ENCODE measurements at regions not wholly inside any gene's neighbourhood (a gene's known extent, or its start where the extent isn't known, plus 50 kb on each side); places are given as distances from the start of the nearest gene placed in this dataset.

DNA sequence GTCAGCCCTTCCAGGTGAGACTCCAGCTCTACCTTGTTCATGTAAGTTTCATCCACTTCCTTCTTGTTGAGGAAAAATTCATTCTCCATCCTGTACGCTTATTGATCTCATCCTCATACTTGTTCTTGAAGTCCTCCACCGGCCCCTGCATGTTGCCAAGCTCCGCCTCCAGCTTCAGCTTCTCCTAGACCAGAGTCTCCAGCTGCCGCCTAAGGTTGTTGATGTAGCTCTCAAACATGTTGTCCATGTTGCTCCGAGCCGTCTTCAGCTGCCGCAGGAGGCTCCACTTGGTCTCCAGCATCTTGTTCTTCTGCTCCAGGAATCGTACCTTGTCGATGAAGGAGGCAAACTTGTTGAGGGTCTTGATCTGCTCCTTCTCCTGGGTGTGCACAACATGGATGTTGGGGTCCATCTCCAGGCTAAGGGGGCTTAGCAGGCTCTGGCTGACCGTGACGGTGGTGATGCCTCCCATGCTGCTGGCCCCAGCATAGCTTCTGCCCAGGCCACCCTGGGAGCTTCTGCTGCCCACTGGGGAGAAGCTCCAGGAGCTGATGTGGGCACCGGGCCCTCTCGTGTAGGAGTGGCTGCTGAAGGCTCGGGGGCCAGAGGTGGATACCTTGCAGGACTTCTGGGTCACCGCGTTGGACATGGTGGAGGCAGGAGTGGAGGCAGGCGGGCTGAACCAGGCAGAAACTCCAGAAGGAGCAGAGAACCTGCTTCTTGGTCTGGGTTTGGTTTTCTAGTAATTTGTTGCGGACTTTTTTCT is 422.6 kb upstream of the ARPP21 start:
- Histone ChIP-seq H3K27me3 (ENCODE audit: insufficient read depth) (no peaks in the 10 kb centered on the region), H3K79me2 (replicated peaks; ENCODE audit: insufficient read depth) (no peaks in the 10 kb centered on the region), H2AFZ (no peak overlapping the region), H3K4me3 (no peak overlapping the region), H4K20me1 (replicated peaks; ENCODE audit: insufficient read depth) (no peaks in the 10 kb centered on the region), H3K4me2 (no peak overlapping the region), H3K9me2 (ENCODE audit: insufficient read depth) (no peaks in the 10 kb centered on the region; the same call in 1 of the 2 replicates), H3K27ac (ENCODE audit: low read depth) (no peak overlapping the region), H3K4me1 (ENCODE audit: insufficient read depth) (no peaks in the 10 kb centered on the region), H3F3A (replicated peaks; ENCODE audit: low read depth) (no peaks in the 10 kb centered on the region), H3K36me3 (ENCODE audit: insufficient read depth) (no peaks in the 10 kb centered on the region)
- Mint-ChIP-seq H3K27ac (no peak overlapping the region), H3K9me3 (no peaks in the 10 kb centered on the region; the same call in 1 of the 3 replicates), H3K4me1 (no peaks in the 10 kb centered on the region), H3K36me3 (ENCODE audit: low read depth) (peaks cover 5% of the 10 kb centered on the region), H3K4me3 (no peak overlapping the region), H3K27me3 (ENCODE audit: insufficient read depth, low read depth, poor library complexity) (peaks cover 5% of the 10 kb centered on the region)
- DNase-seq (ENCODE audit: low spot score) (no peak), ATAC-seq (no peak)
- TF ChIP-seq STAT1 (IDR thresholded peaks at IDR 0.05; ENCODE audit: unreplicated experiment): no peak
- TF ChIP-seq CREB1 (CRISPR knock-in tag; IDR thresholded peaks at IDR 0.05; ENCODE audit: low read depth): no peak
- TF ChIP-seq, protein P1, sequence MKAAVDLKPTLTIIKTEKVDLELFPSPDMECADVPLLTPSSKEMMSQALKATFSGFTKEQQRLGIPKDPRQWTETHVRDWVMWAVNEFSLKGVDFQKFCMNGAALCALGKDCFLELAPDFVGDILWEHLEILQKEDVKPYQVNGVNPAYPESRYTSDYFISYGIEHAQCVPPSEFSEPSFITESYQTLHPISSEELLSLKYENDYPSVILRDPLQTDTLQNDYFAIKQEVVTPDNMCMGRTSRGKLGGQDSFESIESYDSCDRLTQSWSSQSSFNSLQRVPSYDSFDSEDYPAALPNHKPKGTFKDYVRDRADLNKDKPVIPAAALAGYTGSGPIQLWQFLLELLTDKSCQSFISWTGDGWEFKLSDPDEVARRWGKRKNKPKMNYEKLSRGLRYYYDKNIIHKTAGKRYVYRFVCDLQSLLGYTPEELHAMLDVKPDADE (IDR thresholded peaks at IDR 0.05): no peak
- no peak for TF ChIP-seq POLR2AphosphoS5 (IDR thresholded peaks at IDR 0.05; ENCODE audit: low read depth)
- TF ChIP-seq, protein P2, sequence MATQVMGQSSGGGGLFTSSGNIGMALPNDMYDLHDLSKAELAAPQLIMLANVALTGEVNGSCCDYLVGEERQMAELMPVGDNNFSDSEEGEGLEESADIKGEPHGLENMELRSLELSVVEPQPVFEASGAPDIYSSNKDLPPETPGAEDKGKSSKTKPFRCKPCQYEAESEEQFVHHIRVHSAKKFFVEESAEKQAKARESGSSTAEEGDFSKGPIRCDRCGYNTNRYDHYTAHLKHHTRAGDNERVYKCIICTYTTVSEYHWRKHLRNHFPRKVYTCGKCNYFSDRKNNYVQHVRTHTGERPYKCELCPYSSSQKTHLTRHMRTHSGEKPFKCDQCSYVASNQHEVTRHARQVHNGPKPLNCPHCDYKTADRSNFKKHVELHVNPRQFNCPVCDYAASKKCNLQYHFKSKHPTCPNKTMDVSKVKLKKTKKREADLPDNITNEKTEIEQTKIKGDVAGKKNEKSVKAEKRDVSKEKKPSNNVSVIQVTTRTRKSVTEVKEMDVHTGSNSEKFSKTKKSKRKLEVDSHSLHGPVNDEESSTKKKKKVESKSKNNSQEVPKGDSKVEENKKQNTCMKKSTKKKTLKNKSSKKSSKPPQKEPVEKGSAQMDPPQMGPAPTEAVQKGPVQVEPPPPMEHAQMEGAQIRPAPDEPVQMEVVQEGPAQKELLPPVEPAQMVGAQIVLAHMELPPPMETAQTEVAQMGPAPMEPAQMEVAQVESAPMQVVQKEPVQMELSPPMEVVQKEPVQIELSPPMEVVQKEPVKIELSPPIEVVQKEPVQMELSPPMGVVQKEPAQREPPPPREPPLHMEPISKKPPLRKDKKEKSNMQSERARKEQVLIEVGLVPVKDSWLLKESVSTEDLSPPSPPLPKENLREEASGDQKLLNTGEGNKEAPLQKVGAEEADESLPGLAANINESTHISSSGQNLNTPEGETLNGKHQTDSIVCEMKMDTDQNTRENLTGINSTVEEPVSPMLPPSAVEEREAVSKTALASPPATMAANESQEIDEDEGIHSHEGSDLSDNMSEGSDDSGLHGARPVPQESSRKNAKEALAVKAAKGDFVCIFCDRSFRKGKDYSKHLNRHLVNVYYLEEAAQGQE (IDR thresholded peaks at IDR 0.05; ENCODE audit: unreplicated experiment): no peak
- TF ChIP-seq EZH2phosphoT487 (IDR thresholded peaks at IDR 0.05; ENCODE audit: unreplicated experiment): no peak
- no peak for TF ChIP-seq ZNF331 (CRISPR knock-in tag; IDR thresholded peaks at IDR 0.05; ENCODE audit: low read depth)
- TF ChIP-seq EZH2 (IDR thresholded peaks at IDR 0.05; ENCODE audit: low read depth, unreplicated experiment): no peak
- no peak for TF ChIP-seq ZNF462 (CRISPR knock-in tag; IDR thresholded peaks at IDR 0.05)
- TF ChIP-seq, protein P3, sequence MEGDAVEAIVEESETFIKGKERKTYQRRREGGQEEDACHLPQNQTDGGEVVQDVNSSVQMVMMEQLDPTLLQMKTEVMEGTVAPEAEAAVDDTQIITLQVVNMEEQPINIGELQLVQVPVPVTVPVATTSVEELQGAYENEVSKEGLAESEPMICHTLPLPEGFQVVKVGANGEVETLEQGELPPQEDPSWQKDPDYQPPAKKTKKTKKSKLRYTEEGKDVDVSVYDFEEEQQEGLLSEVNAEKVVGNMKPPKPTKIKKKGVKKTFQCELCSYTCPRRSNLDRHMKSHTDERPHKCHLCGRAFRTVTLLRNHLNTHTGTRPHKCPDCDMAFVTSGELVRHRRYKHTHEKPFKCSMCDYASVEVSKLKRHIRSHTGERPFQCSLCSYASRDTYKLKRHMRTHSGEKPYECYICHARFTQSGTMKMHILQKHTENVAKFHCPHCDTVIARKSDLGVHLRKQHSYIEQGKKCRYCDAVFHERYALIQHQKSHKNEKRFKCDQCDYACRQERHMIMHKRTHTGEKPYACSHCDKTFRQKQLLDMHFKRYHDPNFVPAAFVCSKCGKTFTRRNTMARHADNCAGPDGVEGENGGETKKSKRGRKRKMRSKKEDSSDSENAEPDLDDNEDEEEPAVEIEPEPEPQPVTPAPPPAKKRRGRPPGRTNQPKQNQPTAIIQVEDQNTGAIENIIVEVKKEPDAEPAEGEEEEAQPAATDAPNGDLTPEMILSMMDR (conservative IDR thresholded peaks at IDR 0.05; ENCODE audit: low read depth in 2 of 2): no peak
- no peak for TF ChIP-seq JUNB (IDR thresholded peaks at IDR 0.05; ENCODE audit: unreplicated experiment)
- no peak for TF ChIP-seq ZNF114 (CRISPR knock-in tag; IDR thresholded peaks at IDR 0.05)
- no peak for TF ChIP-seq NANOG (IDR thresholded peaks at IDR 0.05; ENCODE audit: borderline replicate concordance)

Measured in GM23338 (cell line).